Panc1 (cell line): ENCODE measurements at regions not wholly inside any gene's neighbourhood (a gene's known extent, or its start where the extent isn't known, plus 50 kb on each side); places are given as distances from the start of the nearest gene placed in this dataset.

Experiments used
- ATAC-seq: fragments of 200-7000 bp; cut with Tn5 transposase; 2 replicates; pipeline ENCODE4 v1.9.1; 2020; ENCODE audit warnings: mild to moderate bottlenecking, moderate library complexity
- BruUV-seq: library from RNA; stranded (reverse); fragments of 400-500 nt; replicated peaks from 2 replicates; lab custom pipeline; 2021; lab: Mats Ljungman, UMichigan
- CTCF ChIA-PET: fragments of 300-600 bp; sonication (Branson Sonifier 250); formaldehyde crosslinking; loops from one replicate; lab custom pipeline; 2022; ENCODE audit warnings: antibody characterized with exemption; lab: Charles Lee
- POLR2A ChIA-PET: fragments of 300-600 bp; sonication (Branson Sonifier 250); formaldehyde crosslinking; loops from one replicate; lab custom pipeline; 2022; ENCODE audit warnings: antibody characterized with exemption; lab: Charles Lee
- DNase-seq: peaks from one replicate; pipeline ENCODE4 v3.0.0-alpha.2; 2010; ENCODE audit warnings: low read depth, low spot score
- H3K27ac ChIP-seq: 2 replicates; pipeline ENCODE4 v1.5.1; 2011; ENCODE audit warnings: mild to moderate bottlenecking, low read length, inconsistent platforms
- H3K27me3 ChIP-seq: fragments of 200-500 bp; sonication (Bioruptor generic); 2 replicates; pipeline ENCODE4 v1.6.0; 2014; ENCODE audit warnings: low read length, inconsistent platforms; ENCODE audit not compliant: control insufficient read depth, insufficient read depth
- H3K36me3 ChIP-seq: fragments of 200-500 bp; sonication (Bioruptor generic); 2 replicates; pipeline ENCODE4 v1.5.1; 2014; ENCODE audit warnings: inconsistent platforms, mild to moderate bottlenecking, low read length, moderate library complexity; ENCODE audit not compliant: control insufficient read depth, insufficient read depth
- H3K4me1 ChIP-seq: 2 replicates; pipeline ENCODE4 v1.5.1; 2011; ENCODE audit warnings: inconsistent platforms, mild to moderate bottlenecking, low read length, moderate library complexity; ENCODE audit not compliant: control insufficient read depth, insufficient read depth
- H3K4me3 ChIP-seq, 2 experiments: 2 replicates each; pipeline ENCODE4 v1.5.1; 2011 to 2012; ENCODE audit warnings: low read depth in 2 of 2, low read length in 2 of 2, mild to moderate bottlenecking in 2 of 2, inconsistent platforms in 1 of 2, moderate library complexity in 1 of 2
- H3K9me3 ChIP-seq: fragments of 200-500 bp; sonication (Bioruptor generic); 2 replicates; pipeline ENCODE4 v1.5.1; 2014; ENCODE audit warnings: low read depth, mild to moderate bottlenecking, inconsistent platforms, low read length, moderate library complexity; ENCODE audit not compliant: control insufficient read depth, insufficient read depth
- CTCF ChIP-seq: fragments of 450-650 bp; IDR thresholded peaks from 2 replicates; pipeline ENCODE4 v1.5.1; 2017; ENCODE audit warnings: mild to moderate bottlenecking
- POLR2AphosphoS5 ChIP-seq: IDR thresholded peaks from 2 replicates; pipeline ENCODE4 v1.6.1; 2012; ENCODE audit warnings: mild to moderate bottlenecking, low read depth, low read length, moderate library complexity
- REST ChIP-seq, 2 experiments: IDR thresholded peaks; 2 replicates each; pipeline ENCODE4 v1.6.1; 2011 to 2012; ENCODE audit warnings: low read depth in 2 of 2, control low read depth in 1 of 2, low read length in 1 of 2, mild to moderate bottlenecking in 1 of 2, moderate library complexity in 1 of 2; ENCODE audit not compliant: insufficient read depth in 1 of 2
- SIN3A ChIP-seq: IDR thresholded peaks from 2 replicates; pipeline ENCODE4 v1.6.1; 2012; ENCODE audit warnings: low read depth, mild to moderate bottlenecking, low read length, moderate library complexity, borderline replicate concordance; ENCODE audit not compliant: insufficient read depth
- TCF7L2 ChIP-seq: IDR thresholded peaks from 2 replicates; pipeline ENCODE4 v1.6.1; 2011; ENCODE audit warnings: mild to moderate bottlenecking, low read depth, low read length, inconsistent platforms
- in situ Hi-C: cut with HindIII; loops from 2 replicates; pipeline ENCODE4 v1.10.0; 2016; ENCODE audit warnings: low sequenced_read_pairs, low pct_unique_long_range_greater_than_20kb
- intact Hi-C: fragments of 100-400 bp; cut with micrococcal nuclease; formaldehyde crosslinking; loops from one replicate; pipeline ENCODE4 v1.10.0; 2022; ENCODE audit not compliant: unreplicated experiment

- no TSS peak for BruUV-seq
Observed at GRCh38 chrX:125219852-125220251, 99.8 kb upstream of the TEX13C start.

GRCh38 chrX:125236955-125237354, 82.7 kb upstream of the TEX13C start:
- ATAC-seq (no peak), DNase-seq (no peak)
- intact Hi-C loops: no loop called here
- H3K4me1 ChIP-seq: no peaks in the 10 kb centered on the region
- no TSS peak for BruUV-seq
- in situ Hi-C loops: no loop called here
- ChIA-PET CTCF (no interaction called here), POLR2A (no interaction called here)
- no peaks in the 10 kb centered on the region for H3K36me3 ChIP-seq
- H3K4me3 ChIP-seq: no peak overlapping the region
- H3K27ac ChIP-seq: no peak overlapping the region
- no peaks in the 10 kb centered on the region for H3K9me3 ChIP-seq
- no peak for TF ChIP-seq REST (IDR thresholded peaks at IDR 0.05; ENCODE audit: insufficient read depth in 1 of 2, low read depth in 2 of 2, low read length in 1 of 2)
- no peak for TF ChIP-seq TCF7L2
- TF ChIP-seq POLR2AphosphoS5: no peak
- no peak for TF ChIP-seq CTCF
- no peak for TF ChIP-seq SIN3A
- no peaks in the 10 kb centered on the region for H3K27me3 ChIP-seq

More at GRCh38 chrX:125219852-125220251, 99.8 kb upstream of the TEX13C start:
- H3K27me3 ChIP-seq: no peaks in the 10 kb centered on the region
- POLR2A ChIA-PET: no interaction called here
- no peak overlapping the region for H3K4me3 ChIP-seq
- in situ Hi-C loops (no loop called here), intact Hi-C loops (no loop called here)
- CTCF ChIA-PET: no interaction called here
- no peaks in the 10 kb centered on the region for H3K9me3 ChIP-seq
- ATAC-seq (no peak), DNase-seq (no peak)
- H3K27ac ChIP-seq: no peak overlapping the region
- H3K4me1 ChIP-seq: no peaks in the 10 kb centered on the region
- TF ChIP-seq TCF7L2: no peak
- no peak for TF ChIP-seq REST (IDR thresholded peaks at IDR 0.05; ENCODE audit: insufficient read depth in 1 of 2, low read depth in 2 of 2, low read length in 1 of 2)
- no peak for TF ChIP-seq CTCF
- TF ChIP-seq POLR2AphosphoS5: no peak
- no peak for TF ChIP-seq SIN3A
- no peaks in the 10 kb centered on the region for H3K36me3 ChIP-seq
